A673 (cell line): ENCODE measurements at regions not wholly inside any gene's neighbourhood (a gene's known extent, or its start where the extent isn't known, plus 50 kb on each side); places are given as distances from the start of the nearest gene placed in this dataset.

Experiments
- BruUV-seq: library from RNA; stranded (reverse); fragments of 400-500 nt; replicated peaks from 2 replicates; lab custom pipeline; 2021; lab: Mats Ljungman, UMichigan
- CTCF ChIA-PET: fragments of 300-600 bp; sonication (Branson Sonifier 250); formaldehyde crosslinking; loops from one replicate; lab custom pipeline; 2022; ENCODE audit warnings: antibody characterized with exemption; lab: Charles Lee
- POLR2A ChIA-PET: fragments of 300-600 bp; sonication (Branson Sonifier 250); formaldehyde crosslinking; loops from one replicate; lab custom pipeline; 2022; ENCODE audit warnings: antibody characterized with exemption; ENCODE audit not compliant: low non-redundant PET; lab: Charles Lee
- DNase-seq: peaks from one replicate; pipeline ENCODE4 v3.0.0-alpha.2; 2015; ENCODE audit warnings: low spot score
- H3K27ac ChIP-seq: fragments of 200-600 bp; sonication (generic); 2 replicates; pipeline ENCODE4 v1.5.1; 2016; ENCODE audit warnings: mixed run types, low read depth, mild to moderate bottlenecking, mixed read lengths, antibody characterized with exemption, low read length; ENCODE audit not compliant: poor library complexity, severe bottlenecking
- H3K27me3 ChIP-seq: fragments of 200-600 bp; sonication (generic); replicated peaks from 2 replicates; pipeline ENCODE4 v1.6.1; 2017; ENCODE audit warnings: mixed run types, low read depth, mild to moderate bottlenecking, mixed read lengths, antibody characterized with exemption, low read length; ENCODE audit not compliant: insufficient read depth, poor library complexity
- H3K36me3 ChIP-seq: fragments of 200-600 bp; sonication (generic); 2 replicates; pipeline ENCODE4 v1.6.1; 2016; ENCODE audit warnings: mixed run types, mild to moderate bottlenecking, mixed read lengths, antibody characterized with exemption, low read length; ENCODE audit not compliant: insufficient read depth, poor library complexity, severe bottlenecking
- H3K4me1 ChIP-seq: fragments of 200-600 bp; sonication (generic); 2 replicates; pipeline ENCODE4 v1.6.1; 2017; ENCODE audit warnings: mixed run types, mild to moderate bottlenecking, mixed read lengths, antibody characterized with exemption, low read length; ENCODE audit not compliant: insufficient read depth, poor library complexity, severe bottlenecking
- H3K4me3 ChIP-seq: fragments of 200-600 bp; sonication (generic); 2 replicates; pipeline ENCODE4 v1.5.1; 2016; ENCODE audit warnings: low read depth, mixed run types, mild to moderate bottlenecking, mixed read lengths, low read length; ENCODE audit not compliant: poor library complexity, severe bottlenecking
- H3K9me3 ChIP-seq: fragments of 200-600 bp; sonication (generic); 2 replicates; pipeline ENCODE4 v1.6.1; 2016; ENCODE audit warnings: mixed run types, low read depth, mild to moderate bottlenecking, mixed read lengths, antibody characterized with exemption, low read length; ENCODE audit not compliant: poor library complexity, severe bottlenecking
- EZH2 ChIP-seq: fragments of 200-600 bp; sonication (generic); IDR thresholded peaks from 2 replicates; pipeline ENCODE4 v1.6.1; 2017; ENCODE audit warnings: borderline replicate concordance, low read depth, mild to moderate bottlenecking, mixed read lengths, antibody characterized with exemption, low read length; ENCODE audit not compliant: poor library complexity, severe bottlenecking
- intact Hi-C: fragments of 100-400 bp; cut with micrococcal nuclease; formaldehyde crosslinking; loops from one replicate; pipeline ENCODE4 v1.10.0; 2022; ENCODE audit not compliant: unreplicated experiment
- TF ChIP-seq, protein P1 (sequence below): fragments of 300-800, 200-600 bp; sonication (generic); conservative IDR thresholded peaks from 2 replicates; pipeline ENCODE4 v1.5.1; 2017; ENCODE audit warnings: low read depth, mild to moderate bottlenecking, antibody characterized with exemption, low read length, moderate library complexity, mixed read lengths

DNA sequence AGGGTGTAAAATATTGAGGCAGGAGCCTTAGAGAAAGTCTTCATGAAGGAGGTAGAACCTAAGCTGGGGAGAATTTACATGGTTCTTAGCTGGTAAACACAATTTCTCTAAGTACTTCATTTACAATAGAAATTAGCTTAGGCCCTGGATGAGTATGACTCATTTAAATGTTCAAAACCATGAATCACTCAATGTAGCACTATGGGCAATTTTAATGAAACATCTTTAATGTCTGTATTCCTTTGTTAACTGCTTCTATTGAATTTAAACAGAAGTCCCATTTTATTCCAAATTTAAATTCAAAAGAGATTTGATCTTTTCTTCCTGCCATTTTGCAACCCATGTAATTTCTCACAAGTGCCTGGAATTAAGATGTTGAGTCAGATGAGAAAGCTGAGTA is 252.1 kb downstream of the RFC3 start:
- Histone ChIP-seq H3K4me3 (no peak overlapping the region), H3K27me3 (peaks cover 3% of the 10 kb centered on the region), H3K36me3 (no peaks in the 10 kb centered on the region), H3K4me1 (no peaks in the 10 kb centered on the region), H3K9me3 (no peaks in the 10 kb centered on the region), H3K27ac (no peak overlapping the region)
- no peak for TF ChIP-seq EZH2
- TF ChIP-seq, protein P1, sequence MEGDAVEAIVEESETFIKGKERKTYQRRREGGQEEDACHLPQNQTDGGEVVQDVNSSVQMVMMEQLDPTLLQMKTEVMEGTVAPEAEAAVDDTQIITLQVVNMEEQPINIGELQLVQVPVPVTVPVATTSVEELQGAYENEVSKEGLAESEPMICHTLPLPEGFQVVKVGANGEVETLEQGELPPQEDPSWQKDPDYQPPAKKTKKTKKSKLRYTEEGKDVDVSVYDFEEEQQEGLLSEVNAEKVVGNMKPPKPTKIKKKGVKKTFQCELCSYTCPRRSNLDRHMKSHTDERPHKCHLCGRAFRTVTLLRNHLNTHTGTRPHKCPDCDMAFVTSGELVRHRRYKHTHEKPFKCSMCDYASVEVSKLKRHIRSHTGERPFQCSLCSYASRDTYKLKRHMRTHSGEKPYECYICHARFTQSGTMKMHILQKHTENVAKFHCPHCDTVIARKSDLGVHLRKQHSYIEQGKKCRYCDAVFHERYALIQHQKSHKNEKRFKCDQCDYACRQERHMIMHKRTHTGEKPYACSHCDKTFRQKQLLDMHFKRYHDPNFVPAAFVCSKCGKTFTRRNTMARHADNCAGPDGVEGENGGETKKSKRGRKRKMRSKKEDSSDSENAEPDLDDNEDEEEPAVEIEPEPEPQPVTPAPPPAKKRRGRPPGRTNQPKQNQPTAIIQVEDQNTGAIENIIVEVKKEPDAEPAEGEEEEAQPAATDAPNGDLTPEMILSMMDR = no peak
- DNase-seq = peak; percentile 21
- intact Hi-C loops = loop anchor here (10.0 kb wide), 2 partner anchors 275 to 1095 kb away; no protein-coding TSS in a partner anchor
- ChIA-PET CTCF (interaction anchor here (0.6 kb wide), 1 partner anchor 526 kb away, joined by 3 read pairs; no protein-coding TSS in a partner anchor), POLR2A (no interaction called here)
- BruUV-seq = no TSS peak

DNA sequence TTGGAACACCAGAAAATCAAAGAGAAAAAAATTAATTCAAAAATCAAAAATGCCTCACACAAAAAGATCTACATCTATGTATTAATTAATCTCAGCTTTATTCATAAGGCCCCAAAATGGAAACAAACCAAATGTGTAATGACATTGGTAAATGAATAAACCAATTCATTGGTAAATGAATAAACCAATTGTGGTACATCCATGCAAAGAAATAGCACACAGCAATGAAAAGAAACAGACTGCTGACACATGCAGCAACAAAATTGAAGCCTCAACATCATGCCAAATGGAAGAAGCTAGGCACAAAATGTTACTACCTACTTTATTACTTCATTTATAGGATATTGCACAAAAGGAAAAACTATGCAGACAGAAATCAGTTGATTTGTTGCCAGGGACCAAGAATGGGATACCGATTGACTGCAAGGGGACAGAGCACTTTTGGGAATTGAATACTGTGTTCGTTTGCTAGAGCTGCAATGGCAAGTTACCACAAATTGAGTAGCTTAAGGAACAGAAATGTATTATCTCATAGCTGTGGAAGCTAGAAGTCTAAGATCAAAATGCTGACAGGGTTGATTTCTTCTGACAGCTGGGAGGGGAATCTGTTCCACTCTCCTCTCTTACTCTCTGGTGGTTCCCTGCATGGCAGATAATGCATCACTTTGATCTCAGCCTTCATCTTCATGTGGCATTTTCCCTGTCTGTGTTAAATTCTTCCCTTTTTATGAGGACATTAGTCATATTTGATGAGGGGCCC is 252.8 kb downstream of the RFC3 start:
- Histone ChIP-seq H3K36me3 (no peaks in the 10 kb centered on the region), H3K4me1 (no peaks in the 10 kb centered on the region), H3K4me3 (no peak overlapping the region), H3K9me3 (no peaks in the 10 kb centered on the region), H3K27ac (no peak overlapping the region), H3K27me3 (peaks cover 3% of the 10 kb centered on the region)
- POLR2A ChIA-PET = no interaction called here
- DNase-seq = no peak
- CTCF ChIA-PET = no interaction called here
- TF ChIP-seq, protein P1 = no peak
- TF ChIP-seq EZH2 = no peak
- BruUV-seq = no TSS peak
- intact Hi-C loops = loop anchor here (10.0 kb wide), 2 partner anchors 276 to 1094 kb away; no protein-coding TSS in a partner anchor

DNA sequence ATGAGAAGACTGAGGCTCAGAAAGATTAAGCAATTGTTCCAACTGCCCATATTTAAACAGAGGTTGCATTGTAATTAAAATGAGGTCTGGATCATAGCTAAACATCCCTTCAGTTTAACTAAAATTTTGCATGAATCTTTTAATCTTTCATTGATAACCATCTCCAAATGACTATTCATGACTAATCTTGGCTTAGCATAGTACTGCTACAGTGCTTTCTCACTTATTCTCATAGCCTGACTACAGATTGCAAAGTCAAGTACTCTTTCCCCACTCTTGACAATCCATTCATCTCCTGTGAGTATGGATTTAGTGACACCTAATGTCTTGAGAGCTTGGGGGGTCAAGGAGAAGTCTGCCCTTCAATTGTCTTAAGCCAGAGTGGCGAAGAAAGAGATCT is 258.4 kb downstream of the RFC3 start:
- Histone ChIP-seq H3K4me3 (no peak overlapping the region), H3K9me3 (no peaks in the 10 kb centered on the region), H3K27ac (no peak overlapping the region), H3K36me3 (no peaks in the 10 kb centered on the region), H3K27me3 (peaks cover 4% of the 10 kb centered on the region), H3K4me1 (no peaks in the 10 kb centered on the region)
- no peak for TF ChIP-seq EZH2
- TF ChIP-seq, protein P1 = no peak
- CTCF ChIA-PET = interaction anchor here (0.6 kb wide), 1 partner anchor 23 kb away, joined by 5 read pairs; no protein-coding TSS in a partner anchor
- DNase-seq = no peak
- BruUV-seq = no TSS peak
- intact Hi-C loops = loop anchor here (5.0 to 10.0 kb wide), 3 partner anchors 144 to 1088 kb away; no protein-coding TSS in a partner anchor
- POLR2A ChIA-PET = no interaction called here
